ENCODE measurements at regions not wholly inside any gene's neighbourhood (a gene's known extent, or its start where the extent isn't known, plus 50 kb on each side); places are given as distances from the start of the nearest gene placed in this dataset.

DNA sequence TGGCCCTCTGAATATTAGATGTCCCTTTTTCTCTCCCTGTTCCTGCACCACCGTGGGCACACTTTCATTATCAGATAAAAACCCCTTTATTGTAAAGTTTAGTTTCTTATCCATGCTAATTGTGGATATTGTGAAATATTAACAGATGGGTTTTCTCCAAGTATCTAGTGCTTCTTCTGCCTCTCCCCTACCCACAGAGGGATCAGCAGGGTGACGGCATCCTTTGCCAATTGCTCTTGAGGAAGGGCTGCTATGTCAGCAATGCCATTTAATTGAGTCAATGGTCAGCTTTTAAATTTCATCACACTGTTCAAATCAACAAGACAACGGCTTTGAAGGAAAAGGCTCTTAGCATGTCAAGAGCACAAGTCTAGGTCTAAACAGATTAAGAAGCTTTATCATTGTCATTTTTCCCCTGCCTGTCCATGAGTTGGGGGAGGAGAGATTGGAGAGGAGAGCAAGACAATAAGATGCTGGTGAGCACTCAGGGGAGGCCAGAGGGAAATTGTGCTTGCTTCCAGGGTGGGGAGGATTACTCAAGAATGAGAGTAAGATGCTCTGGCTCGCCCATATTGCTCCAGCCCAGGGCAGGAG lies 443.0 kb upstream of the CCL2 start:
- Histone ChIP-seq H3F3A (ENCODE audit: insufficient read depth, low read length) (no peaks in the 10 kb centered on the region), H3K36me3 (ENCODE audit: insufficient read depth, low read length) (no peaks in the 10 kb centered on the region), H3K4me2 (ENCODE audit: low read length) (no peak overlapping the region), H2AFZ (ENCODE audit: low read length) (no peak overlapping the region), H3K4me3 (ENCODE audit: low read depth, low read length, poor library complexity, severe bottlenecking) (no peak overlapping the region), H3K79me2 (ENCODE audit: insufficient read depth, low read length) (no peaks in the 10 kb centered on the region), H4K20me1 (ENCODE audit: insufficient read depth, low read length) (no peaks in the 10 kb centered on the region), H3K9me2 (ENCODE audit: low read depth, low read length) (no peaks in the 10 kb centered on the region), H3K9ac (ENCODE audit: low read length) (no peak overlapping the region), H3K27ac (ENCODE audit: low read depth, low read length, poor library complexity, severe bottlenecking) (no peak overlapping the region), H3K9me3 (ENCODE audit: low read length) (no peaks in the 10 kb centered on the region), H3K27me3 (ENCODE audit: insufficient read depth, low read length) (no peaks in the 10 kb centered on the region), H3K4me1 (ENCODE audit: insufficient read depth, low read length, severe bottlenecking) (no peaks in the 10 kb centered on the region)
- no peak for TF ChIP-seq EZH2 (IDR thresholded peaks at IDR 0.05; ENCODE audit: borderline replicate concordance, low read length)
- TF ChIP-seq, protein P1, sequence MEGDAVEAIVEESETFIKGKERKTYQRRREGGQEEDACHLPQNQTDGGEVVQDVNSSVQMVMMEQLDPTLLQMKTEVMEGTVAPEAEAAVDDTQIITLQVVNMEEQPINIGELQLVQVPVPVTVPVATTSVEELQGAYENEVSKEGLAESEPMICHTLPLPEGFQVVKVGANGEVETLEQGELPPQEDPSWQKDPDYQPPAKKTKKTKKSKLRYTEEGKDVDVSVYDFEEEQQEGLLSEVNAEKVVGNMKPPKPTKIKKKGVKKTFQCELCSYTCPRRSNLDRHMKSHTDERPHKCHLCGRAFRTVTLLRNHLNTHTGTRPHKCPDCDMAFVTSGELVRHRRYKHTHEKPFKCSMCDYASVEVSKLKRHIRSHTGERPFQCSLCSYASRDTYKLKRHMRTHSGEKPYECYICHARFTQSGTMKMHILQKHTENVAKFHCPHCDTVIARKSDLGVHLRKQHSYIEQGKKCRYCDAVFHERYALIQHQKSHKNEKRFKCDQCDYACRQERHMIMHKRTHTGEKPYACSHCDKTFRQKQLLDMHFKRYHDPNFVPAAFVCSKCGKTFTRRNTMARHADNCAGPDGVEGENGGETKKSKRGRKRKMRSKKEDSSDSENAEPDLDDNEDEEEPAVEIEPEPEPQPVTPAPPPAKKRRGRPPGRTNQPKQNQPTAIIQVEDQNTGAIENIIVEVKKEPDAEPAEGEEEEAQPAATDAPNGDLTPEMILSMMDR (IDR thresholded peaks at IDR 0.05; ENCODE audit: low read length) = no peak

GRCh38 chr17:33814852-33815251 lies 440.2 kb upstream of the CCL2 start:
- H3K79me2 ChIP-seq (ENCODE audit: insufficient read depth, low read length) = no peaks in the 10 kb centered on the region
- no peaks in the 10 kb centered on the region for H3K36me3 ChIP-seq (ENCODE audit: insufficient read depth, low read length)
- H3K9ac ChIP-seq (ENCODE audit: low read length) = no peak overlapping the region
- no peak overlapping the region for H3K27ac ChIP-seq (ENCODE audit: low read depth, low read length, poor library complexity, severe bottlenecking)
- TF ChIP-seq, protein P1 (IDR thresholded peaks at IDR 0.05; ENCODE audit: low read length) = no peak
- no peak for TF ChIP-seq EZH2 (IDR thresholded peaks at IDR 0.05; ENCODE audit: borderline replicate concordance, low read length)
- no peak overlapping the region for H3K4me3 ChIP-seq (ENCODE audit: low read depth, low read length, poor library complexity, severe bottlenecking)
- no peak overlapping the region for H2AFZ ChIP-seq (ENCODE audit: low read length)
- no peaks in the 10 kb centered on the region for H4K20me1 ChIP-seq (ENCODE audit: insufficient read depth, low read length)
- H3K4me2 ChIP-seq (ENCODE audit: low read length) = no peak overlapping the region
- no peaks in the 10 kb centered on the region for H3K27me3 ChIP-seq (ENCODE audit: insufficient read depth, low read length)
- no peaks in the 10 kb centered on the region for H3K9me3 ChIP-seq (ENCODE audit: low read length)
- no peaks in the 10 kb centered on the region for H3K4me1 ChIP-seq (ENCODE audit: insufficient read depth, low read length, severe bottlenecking)
- no peaks in the 10 kb centered on the region for H3F3A ChIP-seq (ENCODE audit: insufficient read depth, low read length)
- H3K9me2 ChIP-seq (ENCODE audit: low read depth, low read length) = no peaks in the 10 kb centered on the region

DNA sequence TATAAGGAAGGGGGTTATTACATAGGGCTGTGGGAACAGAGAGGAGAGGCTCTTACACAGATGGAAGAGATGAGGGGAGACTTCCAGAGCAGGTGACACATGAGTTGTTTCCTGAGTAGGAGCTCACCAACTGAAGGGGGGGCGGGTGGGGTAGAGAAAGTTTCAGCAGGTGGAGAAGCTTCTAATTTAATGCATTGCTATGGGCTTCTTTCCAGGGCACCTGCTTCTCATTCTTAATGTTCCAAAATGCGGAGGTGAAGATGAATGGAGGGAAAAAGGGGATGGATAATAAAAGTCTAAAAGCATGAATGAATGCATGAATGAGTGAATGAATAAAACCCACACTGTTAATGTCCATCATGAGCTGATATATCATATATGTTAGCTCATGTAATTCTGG lies 439.0 kb upstream of the CCL2 start:
- TF ChIP-seq, protein P1 (IDR thresholded peaks at IDR 0.05; ENCODE audit: low read length) = no peak
- no peak for TF ChIP-seq EZH2 (IDR thresholded peaks at IDR 0.05; ENCODE audit: borderline replicate concordance, low read length)
- no peaks in the 10 kb centered on the region for H3K36me3 ChIP-seq (ENCODE audit: insufficient read depth, low read length)
- no peak overlapping the region for H2AFZ ChIP-seq (ENCODE audit: low read length)

More for the DNA sequence above, 439.0 kb upstream of the CCL2 start:
- Histone ChIP-seq H3K9me3 (ENCODE audit: low read length) (no peaks in the 10 kb centered on the region), H3K4me3 (ENCODE audit: low read depth, low read length, poor library complexity, severe bottlenecking) (no peak overlapping the region), H3K9me2 (ENCODE audit: low read depth, low read length) (no peaks in the 10 kb centered on the region), H3K9ac (ENCODE audit: low read length) (no peak overlapping the region), H4K20me1 (ENCODE audit: insufficient read depth, low read length) (no peaks in the 10 kb centered on the region), H3K4me2 (ENCODE audit: low read length) (no peak overlapping the region), H3K4me1 (ENCODE audit: insufficient read depth, low read length, severe bottlenecking) (no peaks in the 10 kb centered on the region), H3F3A (ENCODE audit: insufficient read depth, low read length) (no peaks in the 10 kb centered on the region), H3K27me3 (ENCODE audit: insufficient read depth, low read length) (no peaks in the 10 kb centered on the region), H3K79me2 (ENCODE audit: insufficient read depth, low read length) (no peaks in the 10 kb centered on the region), H3K27ac (ENCODE audit: low read depth, low read length, poor library complexity, severe bottlenecking) (no peak overlapping the region)
